Kidney (tissue), 13 donors: ENCODE measurements at regions not wholly inside any gene's neighbourhood (a gene's known extent, or its start where the extent isn't known, plus 50 kb on each side); places are given as distances from the start of the nearest gene placed in this dataset.

ENCODE experiments used
- DNase-seq, 5 donors: peaks; one replicate each; pipeline ENCODE4 v3.0.0-alpha.2; 2013 to 2020
- FAIRE-seq: peaks from 2 replicates; lab custom pipeline; 2012; peaks lifted over from hg19 to GRCh38; lab: Jason Lieb, UNC
- H3K27ac ChIP-seq, 2 donors: one replicate each; pipeline ENCODE4 v1.7.0; 2013; ENCODE audit warnings: low read depth in 2 of 2, low read length in 2 of 2, inconsistent platforms in 1 of 2
- H3K27me3 ChIP-seq: one replicate; pipeline ENCODE4 v1.7.1; 2013; ENCODE audit warnings: low read length, inconsistent platforms; ENCODE audit not compliant: control insufficient read depth, insufficient read depth
- H3K36me3 ChIP-seq, 3 donors: one replicate each; pipeline versions ENCODE4 v1.7.0 to v1.7.1; 2013; ENCODE audit warnings: low read length in 3 of 3, control low read depth in 1 of 3, inconsistent platforms in 1 of 3; ENCODE audit not compliant: insufficient read depth in 3 of 3, control insufficient read depth in 2 of 3
- H3K4me1 ChIP-seq, 3 donors: one replicate each; pipeline versions ENCODE4 v1.7.0 to v1.7.1; 2013; ENCODE audit warnings: low read length in 3 of 3, inconsistent platforms in 1 of 3, low read depth in 1 of 3; ENCODE audit not compliant: control insufficient read depth in 2 of 3, insufficient read depth in 2 of 3
- H3K4me3 ChIP-seq, 3 donors: one replicate each; pipeline versions ENCODE4 v1.7.0 to v1.8.1; 2013; ENCODE audit warnings: low read length in 3 of 3, control low read depth in 1 of 3, inconsistent platforms in 1 of 3
- H3K9ac ChIP-seq, 3 donors: one replicate each; pipeline versions ENCODE4 v1.7.0 to v1.7.1; 2013; ENCODE audit warnings: low read length in 3 of 3, control low read depth in 1 of 3, inconsistent platforms in 1 of 3
- H3K9me3 ChIP-seq, 3 donors: one replicate each; pipeline versions ENCODE4 v1.7.0 to v1.7.1; 2013; ENCODE audit warnings: low read length in 3 of 3, control low read depth in 1 of 3, inconsistent platforms in 1 of 3; ENCODE audit not compliant: control insufficient read depth in 2 of 3, insufficient read depth in 1 of 3
- intact Hi-C: fragments of 100-400 bp; cut with DNase I; formaldehyde crosslinking; loops from one replicate; pipeline ENCODE4 v1.11.1; 2022
- TF ChIP-seq, protein P1 (sequence below): IDR thresholded peaks from 3 replicates; pipeline ENCODE4 v1.5.1; 2012; ENCODE audit warnings: mild to moderate bottlenecking, moderate library complexity, borderline replicate concordance; ENCODE audit not compliant: insufficient read depth; ENCODE audit errors: extremely low read depth
- donor health status: control.
- donor health status: control.
- donor health status: control.
- donor health status: control.
- donor health status: control.
- donor health status: DM: yes; HTN: yes; CAD: no.
- donor health status: Normal renal cell carcinoma (clear cell type).

DNA sequence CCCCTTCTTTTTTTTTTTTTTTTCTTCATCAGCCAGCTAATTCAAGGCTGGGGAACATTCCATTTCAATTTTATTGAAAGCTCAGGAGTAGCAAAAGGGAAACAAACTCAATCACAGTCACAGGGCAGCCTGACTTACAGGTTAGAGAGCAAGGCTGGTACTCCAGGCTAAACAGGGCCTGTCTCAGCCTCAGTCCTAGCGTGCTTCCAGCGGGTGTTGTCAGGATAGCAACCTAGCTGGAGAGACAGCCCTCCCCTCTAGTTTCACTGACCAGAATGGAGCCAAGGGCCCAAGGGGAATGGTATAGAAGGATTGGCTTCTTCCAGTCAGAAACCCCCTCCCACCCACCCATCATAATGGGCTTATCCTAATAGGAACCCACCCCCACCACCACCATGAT, 132.9 kb downstream of the PXDC1 start:
- H3K4me1 ChIP-seq: no peaks in the 10 kb centered on the region
- H3K4me3 ChIP-seq: no peak overlapping the region
- intact Hi-C loops: no loop called here
- H3K9me3 ChIP-seq: no peaks in the 10 kb centered on the region
- no peaks in the 10 kb centered on the region for H3K27me3 ChIP-seq
- FAIRE-seq (no peak), DNase-seq (no peak)
- TF ChIP-seq, protein P1, sequence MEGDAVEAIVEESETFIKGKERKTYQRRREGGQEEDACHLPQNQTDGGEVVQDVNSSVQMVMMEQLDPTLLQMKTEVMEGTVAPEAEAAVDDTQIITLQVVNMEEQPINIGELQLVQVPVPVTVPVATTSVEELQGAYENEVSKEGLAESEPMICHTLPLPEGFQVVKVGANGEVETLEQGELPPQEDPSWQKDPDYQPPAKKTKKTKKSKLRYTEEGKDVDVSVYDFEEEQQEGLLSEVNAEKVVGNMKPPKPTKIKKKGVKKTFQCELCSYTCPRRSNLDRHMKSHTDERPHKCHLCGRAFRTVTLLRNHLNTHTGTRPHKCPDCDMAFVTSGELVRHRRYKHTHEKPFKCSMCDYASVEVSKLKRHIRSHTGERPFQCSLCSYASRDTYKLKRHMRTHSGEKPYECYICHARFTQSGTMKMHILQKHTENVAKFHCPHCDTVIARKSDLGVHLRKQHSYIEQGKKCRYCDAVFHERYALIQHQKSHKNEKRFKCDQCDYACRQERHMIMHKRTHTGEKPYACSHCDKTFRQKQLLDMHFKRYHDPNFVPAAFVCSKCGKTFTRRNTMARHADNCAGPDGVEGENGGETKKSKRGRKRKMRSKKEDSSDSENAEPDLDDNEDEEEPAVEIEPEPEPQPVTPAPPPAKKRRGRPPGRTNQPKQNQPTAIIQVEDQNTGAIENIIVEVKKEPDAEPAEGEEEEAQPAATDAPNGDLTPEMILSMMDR: no peak
- H3K9ac ChIP-seq: no peak overlapping the region
- no peak overlapping the region for H3K27ac ChIP-seq
- H3K36me3 ChIP-seq: peaks cover 0 to 3% (median 0%) of the 10 kb centered on the region in 3 donors

DNA sequence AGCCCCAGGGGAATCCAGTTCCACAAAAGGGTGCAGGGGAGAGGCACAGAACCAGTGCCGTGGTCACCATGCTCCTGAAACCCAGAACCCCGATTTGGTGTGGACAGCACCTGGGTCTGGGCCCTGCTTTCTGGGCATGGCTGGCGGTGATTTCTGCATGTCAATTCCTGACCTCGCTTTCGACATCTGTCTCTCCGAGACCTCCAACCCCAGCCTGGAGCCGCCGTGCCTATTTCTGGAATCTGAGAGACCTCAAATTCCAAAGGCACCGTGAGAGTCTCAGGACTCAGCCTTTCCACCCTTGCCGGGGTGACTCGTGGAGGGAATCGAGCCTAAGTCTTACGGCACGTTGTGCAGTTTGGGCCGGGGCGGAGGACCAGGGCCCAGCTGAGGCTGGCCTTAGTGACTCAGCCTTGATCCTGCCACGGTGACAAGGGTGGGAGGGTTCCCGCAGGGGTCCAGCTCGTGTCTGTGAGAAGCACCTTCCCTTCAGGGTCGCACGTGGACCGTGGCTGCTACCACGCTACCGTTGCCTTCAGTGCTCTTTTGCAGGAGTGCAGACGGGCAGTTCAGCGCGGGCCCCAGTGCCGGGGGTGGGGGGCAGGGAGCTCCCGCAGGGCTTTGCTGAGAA, 133.7 kb downstream of the PXDC1 start:
- Histone ChIP-seq H3K36me3 (peaks cover 0 to 3% (median 0%) of the 10 kb centered on the region in 3 donors), H3K4me3 (no peak overlapping the region), H3K9ac (no peak overlapping the region), H3K27ac (no peak overlapping the region), H3K27me3 (no peaks in the 10 kb centered on the region), H3K9me3 (no peaks in the 10 kb centered on the region), H3K4me1 (no peaks in the 10 kb centered on the region)
- TF ChIP-seq, protein P1: no peak
- DNase-seq (no peak), FAIRE-seq (no peak)
- intact Hi-C loops: no loop called here

DNA sequence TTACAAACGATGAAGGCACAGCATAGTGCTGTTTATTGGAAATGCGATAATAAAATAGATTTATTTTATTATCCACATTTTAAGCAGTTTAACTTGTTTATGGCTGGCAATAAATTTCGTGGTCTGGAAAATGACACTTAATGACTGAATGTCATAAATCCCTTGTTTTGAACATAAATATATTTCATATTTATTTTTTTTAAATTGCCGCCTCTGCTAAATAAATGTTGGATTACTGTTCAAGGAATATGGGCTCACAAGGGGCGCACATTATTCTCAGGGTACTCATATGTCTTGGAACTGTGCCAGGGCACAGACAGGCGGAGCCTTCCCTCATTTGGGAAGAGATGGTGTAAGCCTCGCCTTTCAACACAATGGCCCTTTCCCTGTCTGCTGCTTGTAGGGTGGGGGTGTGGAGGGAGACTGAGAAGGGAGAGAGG, 134.3 kb downstream of the PXDC1 start:
- H3K9ac ChIP-seq: no peak overlapping the region
- no peaks in the 10 kb centered on the region for H3K27me3 ChIP-seq
- DNase-seq: no peak
- TF ChIP-seq, protein P1: no peak
- intact Hi-C loops: no loop called here
- no peak overlapping the region for H3K27ac ChIP-seq
- no peak overlapping the region for H3K4me3 ChIP-seq
- FAIRE-seq: no peak
- no peaks in the 10 kb centered on the region for H3K9me3 ChIP-seq
- H3K36me3 ChIP-seq: peaks cover 0 to 3% (median 0%) of the 10 kb centered on the region in 3 donors
- H3K4me1 ChIP-seq: no peaks in the 10 kb centered on the region
